Spleen (tissue), 7 donors: ENCODE measurements at regions not wholly inside any gene's neighbourhood (a gene's known extent, or its start where the extent isn't known, plus 50 kb on each side); places are given as distances from the start of the nearest gene placed in this dataset.

Experiments used
- CTCF ChIP-seq, 11 experiments: fragments of 200-600 bp in 7 of 11; fragments of 450-650 bp in 4 of 11; sonication (generic) in 4 of 11; IDR thresholded peaks in 8 of 11; conservative IDR thresholded peaks in 3 of 11; 1 replicate in 7 of 11; 2 replicates in 4 of 11; pipeline versions ENCODE4 v1.4.0 to v1.8.0; 2016 to 2021; ENCODE audit warnings: antibody characterized with exemption in 11 of 11, inconsistent platforms in 4 of 11, mild to moderate bottlenecking in 1 of 11
- POLR2A ChIP-seq, 3 donors: fragments of 450-650 bp; IDR thresholded peaks; one replicate each; pipeline ENCODE4 v1.5.1; 2017; ENCODE audit warnings: antibody characterized with exemption in 3 of 3, mild to moderate bottlenecking in 1 of 3
- POLR2AphosphoS5 ChIP-seq, 3 donors: sonication (generic); formaldehyde crosslinking; IDR thresholded peaks; one replicate each; pipeline ENCODE4 v1.5.1; 2017; ENCODE audit warnings: antibody characterized with exemption in 3 of 3
- donor health status: DM: no; HTN: no; CAD: no; lungs with moderate emphysema.
- donor health status: DM: no; HTN: no; CAD: no.
- donor health status: DM: no; HTN: no; CAD: no.

- TF ChIP-seq POLR2A (IDR thresholded peaks at IDR 0.05), result no peak
- no peak for TF ChIP-seq POLR2AphosphoS5 (IDR thresholded peaks at IDR 0.05)
- no peak for TF ChIP-seq CTCF (IDR thresholded peaks at IDR 0.05 in 8 of 11, conservative IDR thresholded peaks at IDR 0.05 in 3 of 11)
These were observed 236.0 kb downstream of the TENT4A start for GRCh38 chr5:6949230-6949629.
